D341Med (cell line): ENCODE measurements at regions not wholly inside any gene's neighbourhood (a gene's known extent, or its start where the extent isn't known, plus 50 kb on each side); places are given as distances from the start of the nearest gene placed in this dataset.

Experiments
- DNase-seq: peaks from one replicate; pipeline ENCODE4 v3.0.0; 2012; ENCODE audit warnings: low spot score

DNA sequence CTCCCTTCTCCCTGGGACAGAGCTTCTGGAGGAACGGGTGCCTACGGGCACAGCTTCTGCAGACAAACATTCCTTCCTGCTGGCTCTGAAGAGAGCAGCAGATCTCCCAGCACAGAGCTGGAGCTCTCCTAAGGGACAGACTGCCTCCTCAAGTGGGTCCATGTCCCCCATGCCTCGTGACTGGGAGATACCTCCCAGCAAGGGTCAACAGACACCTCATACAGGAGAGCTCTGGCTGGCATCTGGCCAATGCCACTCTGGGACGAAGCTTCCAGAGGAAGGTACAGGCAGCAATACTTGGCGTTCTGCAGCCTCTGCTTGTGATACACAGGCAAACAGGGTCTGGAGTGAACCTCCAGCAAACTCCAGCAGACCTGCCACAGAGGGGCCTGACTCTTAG, 227.9 kb downstream of the SPATA31D1 start:
- no peak for DNase-seq

DNA sequence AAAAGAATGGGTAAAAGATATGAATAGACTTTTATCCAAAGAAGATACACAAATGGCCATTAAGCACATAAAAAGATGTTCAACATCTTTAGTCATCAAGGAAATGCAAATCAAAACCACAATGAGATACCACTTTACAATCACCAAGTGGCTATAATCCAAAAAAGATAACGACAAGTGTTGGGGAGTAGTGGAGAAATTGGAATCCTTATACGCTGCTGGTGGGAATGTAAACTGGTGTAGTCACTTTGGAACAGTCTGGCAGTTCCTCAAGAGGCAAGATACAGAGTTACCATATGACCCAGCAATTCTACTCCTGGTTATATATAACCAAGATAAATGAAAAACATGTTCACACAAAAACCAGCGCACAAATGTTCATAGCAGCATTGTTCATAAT, 234.9 kb downstream of the SPATA31D1 start:
- no peak for DNase-seq

DNA sequence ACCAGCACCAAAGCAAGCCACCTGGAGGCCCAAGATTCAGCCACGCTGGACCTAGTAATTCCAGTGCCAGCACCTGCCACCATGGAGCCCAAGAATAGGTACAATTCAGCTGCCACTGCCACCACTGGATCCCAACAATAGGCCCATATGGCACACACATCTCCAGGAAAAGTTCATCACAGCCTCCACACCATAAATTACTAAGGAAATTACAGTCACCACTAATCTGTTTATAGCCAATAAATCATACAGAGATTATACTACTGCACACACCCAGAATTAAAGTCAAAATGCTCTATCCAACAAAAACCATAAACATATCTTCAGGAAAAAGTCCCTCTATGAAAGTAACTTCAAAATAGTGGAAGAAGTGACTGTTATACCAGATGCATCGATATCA, 242.8 kb downstream of the SPATA31D1 start:
- DNase-seq, result no peak

DNA sequence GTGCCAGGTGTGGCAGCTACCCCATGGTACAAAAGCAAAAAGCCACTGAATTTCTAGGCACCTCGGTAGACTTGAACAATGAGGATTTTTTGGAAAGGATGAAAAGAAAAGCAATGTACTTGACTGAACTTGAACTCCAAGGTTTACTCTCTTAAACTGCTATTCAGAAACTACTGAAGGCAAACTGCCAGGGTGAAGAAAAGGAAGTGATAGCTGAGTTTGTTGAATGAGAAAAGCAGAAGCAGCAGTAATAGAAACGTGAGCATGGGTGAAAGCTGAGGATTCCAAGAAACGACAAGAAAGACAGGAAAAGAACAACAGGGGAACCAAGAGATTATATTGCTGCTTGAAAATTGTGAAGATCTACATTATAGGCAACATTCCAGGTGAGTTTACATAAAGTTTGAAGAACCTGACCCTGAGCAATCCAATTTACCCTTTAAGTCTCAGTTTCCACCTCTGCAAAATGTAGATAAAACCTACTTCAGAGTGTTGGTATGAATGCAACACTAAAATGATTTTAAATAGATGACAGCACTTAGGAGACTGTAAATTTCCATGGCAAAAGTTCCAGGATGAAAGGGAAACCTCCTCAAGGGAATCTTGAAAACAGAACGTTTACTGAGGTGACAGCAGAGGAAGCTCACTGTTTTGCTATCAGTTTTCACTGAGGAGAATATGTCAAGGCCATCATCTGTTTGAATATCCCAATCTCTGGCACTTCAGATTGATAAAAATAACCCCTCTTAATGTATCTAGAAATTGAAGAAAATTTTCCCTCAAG, 245.8 kb downstream of the SPATA31D1 start:
- DNase-seq, result no peak

DNA sequence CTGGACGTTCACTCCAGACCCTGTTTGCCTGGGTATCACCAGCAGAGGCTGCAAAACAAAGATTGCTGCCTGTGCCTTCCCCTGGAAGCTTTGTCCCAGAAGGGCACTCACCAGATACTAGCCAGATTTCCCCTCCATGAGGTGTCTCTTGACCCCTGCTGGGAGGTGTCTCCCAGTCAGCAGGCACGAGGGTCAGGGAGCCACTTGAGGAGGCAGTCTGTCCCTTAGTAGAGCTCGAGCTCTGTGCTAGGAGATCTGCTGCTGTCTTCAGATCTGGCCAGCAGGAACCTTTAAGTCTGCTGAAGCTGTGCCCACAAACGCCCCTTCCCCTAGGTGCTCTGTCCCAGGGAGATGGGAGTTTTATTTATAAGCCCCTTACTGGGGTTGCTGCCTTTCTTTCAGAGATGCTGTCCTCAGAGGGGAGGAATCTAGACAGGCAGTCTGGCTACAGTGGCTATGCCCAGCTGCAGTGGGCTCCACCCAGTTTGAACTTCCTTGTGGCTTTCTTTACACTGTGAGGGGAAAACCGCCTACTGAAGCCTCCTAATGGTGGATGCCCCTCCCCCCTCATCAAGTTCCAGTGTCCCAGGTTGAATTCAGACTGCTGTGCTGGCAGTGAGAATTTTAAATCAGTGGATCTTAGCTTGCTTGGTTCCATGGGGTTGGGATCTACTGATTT, 253.9 kb downstream of the SPATA31D1 start:
- no peak for DNase-seq

DNA sequence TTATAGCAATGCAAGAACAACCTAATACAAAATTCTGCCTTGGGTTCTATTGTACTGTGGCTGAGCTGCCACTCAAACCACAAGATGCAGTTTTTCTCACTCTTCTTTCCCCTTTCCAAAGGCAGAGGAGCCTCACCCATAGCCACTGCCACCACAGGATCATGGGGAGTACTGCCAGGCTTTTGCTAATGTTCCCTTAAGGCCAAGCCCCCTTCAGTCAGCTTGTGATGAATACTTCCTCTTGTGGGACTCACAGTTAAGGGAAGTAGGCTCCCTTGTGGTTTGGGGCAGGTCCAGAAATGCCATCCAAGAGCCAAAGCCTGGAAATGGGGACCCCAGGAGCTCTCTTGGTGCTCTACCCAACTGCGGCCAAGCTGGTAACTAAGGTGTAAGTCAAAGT, 258.7 kb downstream of the SPATA31D1 start:
- no peak for DNase-seq

DNA sequence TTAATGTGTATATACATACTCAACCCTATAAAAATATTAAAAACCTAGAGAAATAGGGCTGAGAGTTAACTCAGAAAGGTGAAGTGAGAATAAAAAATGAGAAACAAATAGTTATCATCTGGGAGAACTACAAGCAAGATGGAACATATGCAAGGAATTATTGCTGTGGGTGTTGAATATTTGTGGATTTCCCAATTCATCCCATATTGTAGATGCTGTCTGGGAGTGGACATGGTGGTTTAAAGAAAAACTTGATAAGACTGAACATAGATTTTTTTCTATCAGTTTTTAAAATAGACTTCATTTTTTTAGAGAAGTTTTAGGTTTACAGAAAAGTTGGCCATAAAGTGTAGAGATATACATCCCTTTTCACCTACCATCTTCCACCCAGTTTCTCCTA, 263.5 kb downstream of the SPATA31D1 start:
- DNase-seq, result no peak

DNA sequence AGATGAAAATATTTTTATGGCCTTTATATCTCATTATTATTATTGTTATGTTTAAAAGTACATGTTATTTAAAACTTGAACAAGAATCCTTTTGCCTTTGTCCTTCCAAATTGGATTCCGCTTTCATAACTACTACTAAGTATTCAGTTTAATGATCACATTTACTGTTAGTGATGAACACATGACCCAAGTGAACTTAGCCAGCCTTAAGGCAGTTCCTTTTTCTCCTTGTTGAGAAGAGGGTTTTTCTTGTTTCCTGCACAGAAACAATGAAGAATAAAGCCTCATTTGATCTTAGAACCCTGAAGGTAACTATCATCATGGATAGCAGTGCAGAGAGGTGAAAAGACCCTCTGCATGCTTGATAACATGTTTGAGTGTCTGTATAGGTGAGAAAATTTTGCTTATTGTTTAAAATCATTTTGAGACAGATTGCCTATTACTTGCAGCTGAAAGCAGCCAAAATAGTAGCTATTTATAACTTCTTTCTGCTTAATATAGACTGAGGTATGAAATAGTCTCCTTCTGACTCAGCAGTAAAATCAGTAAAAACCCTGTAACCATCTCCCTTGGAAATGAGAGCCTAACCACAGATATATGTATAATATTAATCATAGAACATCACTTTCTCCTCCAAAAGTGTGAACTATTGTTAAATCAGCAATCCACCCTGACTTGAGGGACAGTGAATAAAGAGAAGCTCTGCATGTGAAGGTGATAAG, 266.2 kb downstream of the SPATA31D1 start:
- DNase-seq, result no peak

DNA sequence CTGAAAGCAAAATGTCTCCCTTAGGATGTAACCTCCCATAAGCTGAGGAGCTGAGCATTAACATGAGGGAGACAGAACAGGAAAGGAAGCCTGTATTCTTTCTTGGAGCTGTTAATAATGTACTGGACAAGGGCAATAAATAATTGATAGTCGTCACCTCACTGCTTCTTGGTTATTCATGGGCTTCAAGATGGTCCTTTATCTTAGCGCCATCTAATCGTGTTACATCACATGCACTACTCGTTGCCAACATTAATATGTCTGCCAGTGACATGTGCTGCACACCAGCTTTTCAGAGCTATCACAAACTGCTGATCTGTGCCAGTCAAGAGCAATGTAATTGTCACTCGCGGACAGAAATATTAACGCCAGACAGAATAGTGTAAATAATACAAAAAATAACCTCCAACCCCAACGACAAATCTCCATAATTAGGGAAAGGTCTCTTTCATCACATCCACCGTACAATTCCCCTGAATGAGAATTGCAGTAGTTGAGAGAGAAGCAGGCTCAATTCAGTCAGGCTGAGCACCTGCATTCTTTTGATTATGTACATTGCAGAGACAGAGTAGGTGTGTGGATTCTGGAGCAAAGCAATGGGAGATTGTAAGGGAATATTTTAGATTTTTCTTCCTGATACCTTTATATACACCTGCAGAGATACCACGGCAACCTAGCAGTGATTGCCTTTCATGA, 267.1 kb downstream of the SPATA31D1 start:
- DNase-seq, result no peak

DNA sequence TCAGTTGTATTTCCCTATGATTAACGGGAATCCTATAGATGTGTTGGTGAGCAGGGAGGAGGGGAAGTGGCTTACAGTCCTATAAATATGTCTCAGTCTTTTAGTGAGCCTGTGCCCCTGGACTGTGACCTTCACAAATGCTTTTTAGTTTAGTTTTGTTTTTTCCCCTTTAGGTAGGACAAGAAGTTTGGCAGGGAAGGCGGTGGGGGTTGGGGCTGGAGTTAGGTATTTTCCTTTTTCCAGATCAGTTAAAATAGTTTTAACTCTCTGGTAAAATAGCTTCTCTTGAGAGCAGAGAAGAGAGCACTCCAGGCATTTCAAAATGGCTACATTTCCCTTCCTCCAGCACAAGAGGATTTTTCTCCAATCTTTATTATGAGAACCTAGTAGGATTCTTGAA, 272.1 kb downstream of the SPATA31D1 start:
- no peak for DNase-seq

DNA sequence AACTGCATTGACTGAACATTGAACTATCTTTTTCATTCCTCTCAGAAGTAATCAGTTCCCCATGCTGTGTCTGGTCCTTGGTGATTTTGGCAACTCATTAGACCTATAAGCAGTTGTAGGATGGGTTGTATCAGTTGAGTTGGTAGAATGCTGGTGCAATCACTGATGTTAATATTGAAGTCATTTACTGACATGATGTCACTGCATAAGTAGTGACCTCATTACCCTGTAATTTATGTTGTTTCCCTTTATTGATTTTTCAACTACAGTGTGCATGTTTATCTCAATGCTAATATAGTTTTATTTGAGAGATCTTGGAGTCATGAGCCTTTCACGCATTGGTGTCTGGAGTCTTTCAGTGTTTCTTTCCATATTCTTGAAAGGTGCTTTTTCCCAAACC, 275.0 kb downstream of the SPATA31D1 start:
- DNase-seq, result no peak

DNA sequence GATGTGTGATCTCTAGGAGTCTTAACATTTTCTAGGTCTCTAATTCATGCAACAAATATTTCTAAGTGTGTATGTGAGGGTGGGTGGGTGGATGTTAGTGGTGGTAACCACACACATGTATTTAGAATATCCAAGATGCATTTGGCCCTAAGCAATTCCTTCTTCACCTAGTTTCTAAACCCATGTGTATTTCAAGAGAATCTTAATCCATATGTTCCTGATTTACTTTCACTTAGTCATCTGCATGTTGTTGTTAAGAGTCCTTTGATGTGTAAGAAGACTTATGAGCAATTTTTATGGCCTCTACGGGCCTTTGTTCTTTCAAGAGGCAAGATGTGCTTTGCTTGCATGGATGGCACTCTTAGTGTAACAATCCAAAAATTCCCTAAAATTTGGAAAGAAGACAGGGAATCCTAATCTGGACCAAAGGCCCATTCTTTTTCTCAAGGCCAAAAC, 282.6 kb downstream of the SPATA31D1 start:
- DNase-seq, result no peak

DNA sequence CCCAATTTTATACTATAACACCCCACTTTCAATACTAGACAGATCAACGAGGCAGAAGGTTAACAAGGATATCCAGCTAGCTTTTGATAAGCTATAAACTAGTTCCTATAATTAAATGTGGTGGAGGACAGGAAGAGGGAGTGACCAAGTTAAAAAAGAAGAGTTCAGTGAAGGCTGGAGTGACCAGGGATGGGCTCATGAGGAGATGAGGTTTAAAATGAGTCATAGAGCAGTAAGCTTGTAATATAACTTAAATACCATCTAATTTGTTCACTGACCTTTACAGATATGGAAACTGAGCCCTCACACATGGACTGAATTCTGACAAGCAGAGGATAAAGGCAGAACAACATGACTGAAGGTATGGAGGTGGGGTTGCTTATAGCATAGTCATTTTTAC, 284.5 kb downstream of the SPATA31D1 start:
- no peak for DNase-seq

DNA sequence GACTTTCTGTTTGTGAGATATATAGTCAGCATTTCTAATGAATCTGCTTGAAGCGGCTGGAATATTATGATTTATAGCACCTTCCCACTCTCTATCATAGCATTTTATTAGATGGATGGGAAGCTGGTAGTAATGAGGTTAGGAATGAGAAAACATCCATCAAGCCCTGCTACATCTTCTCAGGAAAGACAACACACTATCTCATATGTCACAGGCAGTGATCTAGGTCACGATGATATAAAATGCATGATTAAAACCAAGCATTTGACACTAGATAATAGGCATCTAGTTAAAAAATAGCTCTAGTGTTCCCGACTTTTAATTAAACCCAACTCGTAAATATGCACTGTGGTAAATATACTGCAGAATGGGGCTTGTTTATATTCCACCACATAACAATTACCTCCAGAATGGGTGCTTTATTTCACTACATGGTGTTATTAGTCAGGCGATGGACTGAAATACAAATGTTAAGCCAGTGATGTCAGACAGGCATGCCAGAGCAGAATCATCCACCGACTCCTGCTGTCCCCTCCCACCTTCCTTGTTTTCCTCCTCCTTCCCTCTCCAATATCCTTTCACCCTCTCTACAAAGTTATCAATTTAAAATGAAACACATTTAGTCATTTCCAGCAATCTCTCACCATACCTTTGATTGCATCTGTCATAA, 286.8 kb downstream of the SPATA31D1 start:
- DNase-seq, result no peak

DNA sequence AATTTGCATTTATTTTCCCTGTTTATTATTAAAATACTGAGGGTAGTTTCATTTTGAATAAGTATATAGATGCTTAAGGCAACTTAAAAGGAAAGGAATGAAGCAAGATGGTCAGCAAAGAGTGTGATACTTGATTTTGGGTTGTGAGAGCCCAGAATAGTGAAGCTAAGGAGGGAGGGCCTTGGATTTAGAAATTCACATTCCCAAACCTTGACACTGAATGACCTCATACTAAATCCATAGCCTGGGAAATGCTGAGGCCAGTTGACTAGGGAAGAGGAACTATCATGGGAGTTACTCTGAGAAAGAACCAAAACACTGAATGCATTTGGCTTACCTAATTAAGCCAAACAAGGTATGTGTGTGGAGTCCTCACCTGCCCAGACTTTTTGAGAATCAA, 292.5 kb downstream of the SPATA31D1 start:
- no peak for DNase-seq

DNA sequence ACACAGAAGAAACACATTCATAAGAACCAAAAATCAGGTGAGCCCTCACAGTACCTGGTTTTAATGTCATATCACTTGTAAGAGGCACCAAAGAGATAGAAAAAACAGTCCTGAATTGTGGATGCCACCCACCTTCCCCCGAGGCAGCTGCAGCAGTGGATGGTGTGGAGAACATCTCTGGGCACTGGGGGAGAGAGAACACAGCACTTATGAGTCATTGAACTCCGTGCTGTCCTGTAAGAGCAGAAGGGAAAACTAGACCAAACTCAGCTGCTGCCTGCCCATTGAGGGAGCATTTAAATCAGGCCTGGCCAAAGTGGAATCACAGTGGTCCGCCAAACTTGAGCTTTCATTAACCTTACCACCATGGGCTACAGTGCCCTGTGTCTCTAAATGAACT, 296.2 kb downstream of the SPATA31D1 start:
- DNase-seq, result no peak

DNA sequence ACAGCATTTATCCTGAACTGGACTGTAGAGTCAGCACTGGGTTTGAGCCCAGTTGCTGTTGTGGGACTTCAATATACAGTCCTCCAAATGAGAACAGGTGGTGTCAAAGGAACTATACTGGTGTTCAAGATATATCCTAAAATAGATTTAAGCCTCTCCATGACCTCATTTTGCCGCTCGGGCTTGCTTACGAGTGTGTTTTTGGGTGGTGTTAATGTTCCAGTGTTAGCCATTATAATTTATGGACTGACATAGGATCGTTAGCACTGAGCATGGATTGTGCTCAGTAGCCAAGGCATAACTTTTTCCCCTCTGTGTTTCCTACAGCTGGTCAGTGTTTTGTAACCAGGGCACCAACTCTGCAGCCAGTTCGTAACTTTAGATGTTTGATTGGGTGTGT, 306.6 kb downstream of the SPATA31D1 start:
- DNase-seq, result no peak

DNA sequence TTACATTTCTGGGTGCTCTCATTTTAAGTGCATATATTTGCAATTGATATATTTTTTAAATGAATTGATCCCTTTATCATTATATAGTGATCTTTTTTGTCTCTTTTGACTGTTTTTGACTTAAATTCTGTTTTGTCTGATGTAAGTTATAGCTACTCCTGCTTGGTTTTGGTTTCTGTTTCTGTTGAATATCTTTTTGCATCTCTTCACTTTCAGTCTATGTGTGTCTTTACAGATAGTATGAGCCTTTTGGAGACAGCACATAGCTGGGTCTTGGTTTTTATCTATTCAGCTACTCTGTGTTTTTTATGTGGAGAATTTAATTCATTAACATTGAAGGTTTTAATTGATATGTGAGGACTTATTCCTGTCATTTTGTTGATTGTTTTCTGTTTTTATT, 311.3 kb downstream of the SPATA31D1 start:
- no peak for DNase-seq

DNA sequence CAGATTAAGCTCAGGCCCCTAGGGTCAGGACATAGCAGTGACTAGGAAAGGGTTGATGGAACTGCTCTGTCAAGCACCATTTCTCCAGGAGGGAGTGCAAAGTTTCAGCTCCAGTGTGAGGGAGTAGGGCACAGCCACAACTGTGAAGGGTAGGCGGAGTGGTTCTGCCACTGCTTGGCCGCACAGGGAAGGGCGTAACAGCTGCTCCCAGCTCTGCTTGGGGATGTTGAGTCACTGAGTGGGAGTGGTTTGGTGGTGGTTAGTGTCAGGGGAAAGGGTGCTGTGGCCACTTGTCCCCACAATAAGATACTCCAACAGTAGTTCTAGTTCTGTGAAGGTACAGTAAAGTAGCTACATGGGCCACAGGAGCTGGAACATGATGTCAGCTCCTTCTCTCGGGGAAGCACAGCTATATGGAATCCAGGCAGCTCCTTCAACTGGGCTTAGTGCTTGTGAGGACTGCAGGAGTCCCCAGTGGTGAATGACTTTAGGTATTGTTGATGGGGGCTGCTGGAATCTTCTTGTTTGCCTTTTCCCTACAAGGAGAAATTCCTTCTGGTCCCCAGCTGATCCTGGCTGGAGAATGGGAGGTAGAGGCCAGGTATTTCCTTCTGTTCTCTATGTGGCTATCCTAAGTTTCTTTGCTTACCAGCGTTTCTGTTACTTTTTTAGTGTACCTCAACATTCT, 314.5 kb downstream of the SPATA31D1 start:
- DNase-seq, result no peak

DNA sequence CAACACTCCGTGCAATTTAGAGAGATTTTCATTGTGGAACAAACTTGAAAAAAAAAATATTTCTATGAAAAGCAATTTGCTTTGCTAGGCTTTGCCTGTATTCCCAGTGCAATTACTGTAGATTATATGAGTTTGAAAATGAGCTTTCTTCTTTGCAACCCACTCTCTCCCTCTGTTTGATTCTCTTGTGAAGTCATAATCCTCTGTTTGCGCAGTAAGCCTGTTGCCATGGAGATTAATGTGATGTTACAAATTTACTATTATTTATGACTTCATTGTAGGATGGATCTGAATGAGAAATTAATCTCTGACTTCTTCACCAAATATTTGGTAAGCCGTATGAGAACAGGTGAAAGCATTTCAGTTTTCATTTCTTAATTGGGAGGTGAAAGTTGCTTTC, 320.3 kb downstream of the SPATA31D1 start:
- DNase-seq, result no peak

DNA sequence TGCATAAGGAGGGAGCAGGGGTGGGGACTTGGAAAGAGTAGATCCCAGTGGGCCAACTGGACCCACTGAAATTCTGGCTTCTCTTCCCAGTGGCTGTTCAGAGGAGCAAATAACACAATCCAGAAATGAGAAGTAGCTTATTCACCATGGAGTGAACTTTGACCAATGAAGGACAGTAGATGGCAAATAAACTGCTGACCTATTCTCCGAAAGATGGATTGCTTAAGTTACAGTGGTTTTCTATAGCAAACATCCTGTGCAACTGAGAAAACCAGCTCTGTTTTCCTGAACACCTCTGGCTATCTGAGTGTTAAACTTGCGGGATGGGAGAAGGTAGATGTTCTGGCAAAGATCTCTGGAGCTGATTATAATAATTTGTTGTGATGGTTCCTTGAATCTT, 325.1 kb downstream of the SPATA31D1 start:
- no peak for DNase-seq
